NCI-H82 (cell line): ENCODE measurements at regions not wholly inside any gene's neighbourhood (a gene's known extent, or its start where the extent isn't known, plus 50 kb on each side); places are given as distances from the start of the nearest gene placed in this dataset.
"Not testable (repeated sequence)": the region's sequence is repeated elsewhere in the genome, so short reads cannot be mapped to it uniquely, and the experiment has no call there.

ENCODE experiments used
- DNase-seq: peaks from one replicate; lab custom pipeline; 2025; lab: John Stamatoyannopoulos, UW

DNA sequence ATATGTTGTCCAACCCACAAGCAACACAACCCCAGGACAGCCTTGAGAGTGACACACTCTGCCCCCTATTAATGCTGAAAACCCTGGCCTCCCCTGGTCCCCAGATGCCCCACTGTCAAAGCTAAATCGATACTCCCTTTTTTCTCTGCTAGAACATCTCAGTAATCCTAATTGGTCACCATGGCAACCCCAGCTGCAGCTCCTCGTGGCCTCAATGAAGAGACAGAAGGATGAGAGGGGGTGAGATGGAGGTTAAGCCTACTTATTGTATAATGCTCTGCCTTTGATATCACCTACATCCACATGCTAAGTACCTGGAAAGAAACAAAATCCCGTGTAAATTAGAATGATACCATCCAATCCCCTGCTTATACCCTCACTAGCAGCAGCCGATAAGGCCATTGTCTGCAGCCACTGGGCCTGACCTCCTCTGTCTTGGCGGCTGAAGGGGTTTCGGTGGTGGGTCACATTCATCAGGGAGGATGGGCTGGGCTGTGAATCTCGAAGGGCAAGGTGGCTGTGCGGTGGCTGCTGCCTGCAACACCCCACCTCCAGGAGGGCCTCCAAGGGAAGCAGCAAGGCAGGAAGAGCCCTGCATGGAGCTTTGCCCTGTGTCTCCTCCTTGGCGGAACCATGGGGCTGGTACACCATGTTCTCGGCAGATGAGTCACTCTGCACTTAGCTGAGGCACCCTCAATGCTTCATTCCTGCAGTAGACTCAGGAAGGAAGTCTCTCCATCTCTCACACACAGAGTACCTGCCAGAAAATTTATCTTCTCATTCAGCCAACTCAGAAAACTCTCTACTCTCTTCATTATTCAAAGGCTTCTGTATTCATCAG is 399.5 kb downstream of the BUD13 start:
- peak; percentile 99 for DNase-seq

DNA sequence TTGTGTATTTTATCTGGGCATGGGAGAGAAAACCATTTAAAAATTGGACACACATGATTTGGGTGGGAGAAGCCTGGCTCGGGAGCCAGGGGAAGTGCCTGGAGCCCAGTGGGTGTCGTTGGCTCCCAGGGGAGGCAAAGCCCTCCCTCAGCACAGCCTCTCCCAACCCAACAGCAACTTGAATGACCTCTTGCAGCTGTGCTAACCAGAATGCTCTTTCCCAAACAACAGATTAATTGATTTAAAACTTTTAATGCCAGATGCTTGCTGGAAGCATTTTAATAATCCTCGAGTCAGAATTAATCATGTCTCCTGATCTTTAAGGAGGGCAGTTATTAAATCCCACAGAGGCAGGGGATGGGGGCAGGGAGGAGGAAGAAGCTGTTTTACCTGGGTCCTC is 401.6 kb downstream of the BUD13 start:
- peak; percentile 96 for DNase-seq

DNA sequence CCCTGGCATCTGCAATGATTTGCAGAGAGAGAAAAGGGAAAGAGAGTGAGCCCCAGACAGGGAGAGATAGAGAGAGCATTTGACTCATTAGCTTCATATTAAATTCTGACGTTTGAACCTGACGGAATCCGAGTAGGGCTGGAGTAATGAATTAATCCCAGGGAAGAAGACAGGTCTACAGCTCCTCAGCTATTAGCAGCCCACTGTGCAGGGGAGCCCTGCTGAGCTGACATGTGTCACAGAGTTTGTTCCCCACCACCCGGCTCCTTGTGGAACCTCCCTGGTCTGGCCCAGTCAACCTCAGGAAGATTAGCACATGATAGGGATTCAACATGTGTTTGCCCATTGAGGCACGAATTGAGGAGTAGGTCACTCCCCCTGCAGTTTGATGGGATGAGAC is 404.0 kb downstream of the BUD13 start:
- DNase-seq, result no peak

DNA sequence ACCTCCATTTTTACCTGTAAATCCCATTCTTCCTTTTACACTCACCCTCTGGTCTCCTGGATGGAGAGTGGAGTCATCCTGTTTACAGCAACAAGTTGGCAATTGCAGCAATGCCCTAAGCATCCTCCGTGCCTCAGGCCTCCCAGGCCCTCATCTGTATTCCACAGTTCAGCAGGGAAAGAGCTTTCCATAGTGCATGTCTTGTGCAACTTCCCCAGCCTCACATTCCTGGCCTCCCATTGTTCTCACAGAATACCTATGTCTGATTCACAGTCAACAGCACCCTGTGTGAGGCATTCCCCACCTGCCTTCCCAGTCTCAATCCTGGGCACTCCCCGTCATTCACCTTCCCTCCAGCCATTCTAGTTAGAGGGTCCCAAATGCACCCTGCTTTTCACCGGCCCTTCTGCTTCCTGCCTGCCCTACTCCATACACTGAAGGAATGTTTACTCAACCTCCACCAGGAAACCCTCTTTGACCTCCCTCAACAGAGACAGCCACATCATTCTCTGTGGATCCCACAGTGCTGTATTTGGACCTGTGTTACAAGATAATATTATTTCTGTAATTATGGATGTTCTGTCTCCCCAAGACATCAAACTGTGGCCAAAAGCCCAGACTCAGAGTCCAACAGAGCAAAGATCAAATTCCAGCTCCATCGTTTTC is 405.7 kb downstream of the BUD13 start:
- DNase-seq, result no peak

DNA sequence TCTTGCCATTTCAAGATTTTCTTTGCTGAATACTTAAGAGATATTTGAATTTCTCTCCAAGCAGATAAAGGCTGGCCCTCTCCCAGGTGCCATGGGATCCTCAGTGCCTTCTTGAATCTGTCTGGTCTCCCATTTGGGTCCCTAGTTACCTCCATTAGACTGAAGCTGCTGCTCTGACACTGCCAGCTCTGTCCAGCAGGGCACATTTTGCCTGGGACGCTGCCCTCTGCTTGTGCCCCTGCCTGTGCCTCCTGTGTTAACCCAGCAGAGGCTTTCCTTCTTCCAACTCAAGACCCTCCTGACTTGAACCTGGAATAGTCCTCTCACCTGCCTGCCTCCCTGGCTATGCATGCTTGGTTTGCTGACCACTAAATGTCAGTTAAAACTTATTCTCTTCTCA is 406.3 kb downstream of the BUD13 start:
- DNase-seq, result no peak

DNA sequence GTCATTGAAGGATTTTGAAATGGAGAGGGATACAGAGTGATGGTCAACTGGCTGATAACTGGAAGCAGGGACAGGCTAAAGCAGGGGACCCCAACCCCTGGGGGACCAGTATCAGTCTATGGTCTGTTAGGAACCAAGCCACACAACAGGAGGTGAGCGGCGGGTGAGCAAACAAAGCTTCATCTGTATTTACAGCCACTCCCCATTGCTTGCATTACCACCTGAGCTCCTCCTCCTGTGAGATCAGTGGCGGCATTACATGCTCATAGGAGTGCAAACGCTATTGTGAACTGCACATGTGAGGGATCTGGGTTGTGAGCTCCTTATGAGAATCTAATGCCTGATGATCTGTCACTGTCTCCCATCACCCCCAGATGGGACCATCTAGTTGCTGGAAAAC is 407.9 kb downstream of the BUD13 start:
- not testable (repeated sequence) for DNase-seq

DNA sequence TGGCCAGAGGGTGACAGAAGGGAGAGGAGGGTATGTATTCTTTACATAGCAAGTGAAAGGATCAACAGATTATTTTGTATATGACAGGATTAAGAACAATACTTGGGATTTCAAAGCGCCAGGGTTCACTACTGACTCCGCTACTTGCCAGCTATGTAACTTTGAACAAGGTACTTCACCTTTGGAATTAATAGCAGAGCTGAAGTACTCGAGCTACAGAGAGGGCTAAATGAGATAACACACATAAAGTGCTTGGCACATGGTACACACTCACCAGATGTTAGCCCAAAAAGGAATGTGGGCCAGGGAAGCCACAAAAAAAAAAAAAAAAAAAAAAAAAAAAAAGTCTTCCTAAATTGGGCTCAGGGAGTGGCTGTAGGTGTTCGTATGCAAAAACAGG is 408.4 kb downstream of the BUD13 start:
- no peak for DNase-seq

DNA sequence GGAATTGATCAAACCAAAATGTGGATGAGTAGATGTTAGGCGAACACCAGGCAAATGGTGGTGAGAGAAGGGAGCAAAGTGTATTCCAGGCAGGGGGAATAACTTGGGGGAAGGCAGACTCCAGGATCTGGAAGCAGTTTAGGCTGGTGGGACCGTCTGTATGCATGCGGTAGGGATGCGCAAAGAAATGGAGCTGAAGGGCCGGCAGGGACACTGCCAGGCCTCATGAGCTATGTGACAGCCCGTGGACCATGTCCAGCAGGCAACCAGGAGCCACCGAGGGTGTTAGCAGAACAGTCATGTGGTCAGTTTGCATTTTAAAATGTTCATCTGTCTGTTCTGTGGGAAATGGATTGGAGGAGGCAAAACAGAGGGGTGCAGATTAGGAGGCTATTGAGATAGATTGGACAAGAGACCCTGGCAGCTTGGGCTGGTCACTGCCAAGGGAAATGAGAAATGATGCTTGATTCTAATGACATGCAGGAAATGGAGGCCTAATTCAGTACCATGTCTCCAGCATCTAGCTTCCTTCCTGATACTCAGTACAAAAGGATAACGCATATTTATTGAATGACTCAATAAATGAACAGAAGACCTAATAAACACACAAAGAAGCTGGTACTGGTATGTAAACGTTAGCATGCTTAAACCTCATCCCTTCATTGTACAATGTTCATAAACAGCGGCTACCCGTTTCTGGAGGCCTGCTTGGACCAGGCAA is 412.4 kb downstream of the BUD13 start:
- DNase-seq, result no peak

DNA sequence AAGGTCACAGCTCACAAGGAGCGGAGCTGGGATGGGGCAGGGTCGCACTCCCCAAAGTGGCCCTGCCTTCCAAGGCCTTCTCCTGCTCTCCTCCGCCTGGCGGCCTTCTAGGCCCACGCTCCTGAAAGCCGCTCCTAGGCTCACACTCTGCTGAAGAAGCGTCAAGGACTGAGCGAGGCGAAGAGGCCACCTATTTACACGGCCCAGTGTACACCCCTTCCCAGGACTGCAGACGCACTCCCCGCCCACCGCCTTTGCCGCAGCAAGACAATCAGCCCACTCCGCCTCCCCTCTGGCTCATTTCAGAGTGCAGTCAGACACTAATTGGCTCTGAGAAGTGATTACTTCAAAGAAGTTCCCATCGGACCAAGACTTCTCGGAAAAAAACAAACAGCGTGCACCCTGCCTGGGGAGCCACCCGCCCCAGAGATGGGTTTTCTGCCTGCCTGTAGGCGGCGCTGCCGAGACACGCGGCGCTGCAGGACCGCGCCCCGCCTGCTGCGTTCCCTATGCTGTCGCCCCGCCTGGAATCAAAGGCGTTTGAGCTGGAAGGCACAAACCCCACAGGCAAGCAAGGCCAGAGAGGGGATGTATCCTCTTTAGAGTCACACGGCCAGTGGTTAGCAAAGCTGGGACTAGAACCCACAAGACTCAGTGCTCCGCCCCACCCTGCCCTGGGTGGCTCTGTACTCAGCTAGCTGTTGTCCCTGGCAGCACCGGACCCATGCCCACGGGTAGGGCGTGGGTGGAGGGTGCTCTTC is 414.8 kb downstream of the BUD13 start:
- peak; percentile 20 for DNase-seq

DNA sequence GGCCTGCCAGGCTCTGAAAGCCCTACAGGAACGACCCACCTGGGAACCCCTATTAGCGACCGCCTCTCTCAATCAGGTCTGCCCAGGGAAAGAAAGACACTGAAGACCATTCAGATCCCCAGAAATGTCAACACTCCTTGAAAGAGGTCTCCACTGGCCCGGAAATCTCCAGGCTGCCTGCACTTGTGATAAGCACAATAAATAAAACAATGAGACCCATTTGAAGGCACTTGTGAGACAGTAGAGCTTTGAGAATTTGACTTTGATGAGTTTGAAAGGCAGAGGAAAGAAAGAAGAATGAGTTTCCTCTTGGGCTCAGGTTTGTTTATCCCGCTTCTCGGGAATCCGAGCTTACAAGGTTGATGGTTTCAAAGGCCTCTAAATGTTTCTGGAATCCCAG is 416.3 kb downstream of the BUD13 start:
- no peak for DNase-seq

DNA sequence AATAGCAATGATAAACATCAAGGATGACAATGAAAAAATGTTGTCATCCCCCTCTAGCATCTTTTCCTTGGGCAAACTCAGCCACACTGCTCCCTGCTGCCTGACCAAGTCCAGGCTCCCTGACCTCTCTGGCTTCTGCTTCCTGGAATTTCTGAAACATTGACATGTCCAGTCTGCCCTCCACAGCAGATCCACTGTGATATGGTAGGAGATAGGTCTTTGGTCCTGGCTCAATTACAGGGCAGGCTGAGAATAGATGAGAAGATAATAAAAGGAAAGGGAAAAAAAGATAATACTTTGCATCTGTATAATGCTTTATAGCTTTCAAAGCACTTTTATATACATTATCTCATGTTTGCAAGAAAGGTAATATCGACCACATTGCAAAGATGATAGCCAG is 417.7 kb downstream of the BUD13 start:
- no peak for DNase-seq

DNA sequence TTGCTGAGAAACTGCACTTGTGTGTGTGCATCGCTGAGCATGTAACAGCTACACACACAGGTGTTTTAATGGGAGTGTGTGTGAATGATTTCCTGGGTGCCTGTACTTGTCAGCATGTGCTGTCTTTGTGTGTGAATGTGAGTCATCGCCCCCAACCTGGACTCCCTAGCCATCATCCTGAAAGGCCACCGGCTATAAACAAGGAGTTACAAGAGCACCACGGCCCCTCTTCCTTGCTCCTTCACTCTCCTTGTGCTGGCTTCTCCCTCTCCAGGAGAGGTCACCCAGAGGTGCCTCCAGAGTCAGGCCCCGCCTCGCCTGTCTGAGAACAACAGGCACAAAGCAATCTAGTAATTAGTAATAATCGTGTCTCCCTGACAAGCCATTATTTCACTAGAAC is 419.2 kb downstream of the BUD13 start:
- DNase-seq, result no peak

DNA sequence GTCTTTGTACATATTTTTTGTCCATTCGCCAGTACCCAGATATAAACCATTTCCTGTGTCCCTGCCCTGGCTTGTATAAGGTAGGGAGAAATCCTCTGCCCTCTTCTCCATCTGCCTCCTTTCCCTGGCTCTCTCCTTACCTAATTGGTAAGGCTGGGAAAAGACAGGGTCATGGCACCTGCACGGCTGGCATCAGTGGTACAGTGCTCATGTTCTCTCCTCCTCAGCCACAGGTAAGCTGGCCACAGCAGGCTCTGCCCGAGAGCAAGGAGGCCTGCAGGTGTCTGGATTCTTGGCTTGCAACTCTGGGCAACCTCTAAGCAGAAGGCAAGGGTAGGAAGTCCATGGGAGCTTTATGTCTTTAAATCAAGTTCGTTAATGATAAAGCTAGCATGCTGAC is 419.9 kb downstream of the BUD13 start:
- DNase-seq, result no peak

DNA sequence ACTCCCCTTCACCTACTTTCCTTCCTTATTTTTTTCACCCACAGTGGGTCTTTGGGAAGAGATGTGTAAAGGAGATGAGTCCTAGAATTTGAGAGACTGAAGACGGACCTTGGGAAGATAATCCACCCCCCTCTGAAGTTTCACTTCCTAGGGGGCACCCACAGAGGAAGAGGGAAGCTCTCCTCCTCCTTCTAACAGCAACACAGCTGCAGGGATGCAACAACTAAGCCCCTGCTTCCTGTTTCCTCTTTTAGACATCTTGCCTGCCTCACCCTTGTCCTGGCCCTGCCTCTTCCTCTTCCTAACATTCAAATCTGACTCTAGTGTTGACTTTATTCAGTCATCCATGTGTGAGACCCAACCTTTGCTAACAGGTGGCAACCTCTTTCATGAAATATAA is 424.6 kb downstream of the BUD13 start:
- peak; percentile 4 for DNase-seq

DNA sequence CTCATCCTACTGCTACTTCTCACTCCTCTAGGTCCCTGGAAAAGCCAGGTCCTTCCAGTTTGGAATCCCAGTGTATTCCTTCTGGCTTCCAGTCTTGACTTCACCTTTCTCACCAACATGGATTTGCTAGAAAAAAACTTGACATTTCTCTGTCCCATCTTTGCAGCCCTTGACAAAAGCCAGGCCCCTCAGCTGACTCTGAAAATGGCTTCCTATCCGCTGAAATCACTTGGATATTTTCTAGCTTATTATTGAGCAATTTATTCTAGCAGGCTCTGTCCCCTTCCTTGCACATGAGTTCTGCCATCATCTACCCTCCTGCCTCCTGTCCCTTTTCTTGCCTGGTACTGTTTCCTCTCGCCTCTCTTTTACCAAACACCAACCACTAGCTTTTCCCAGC is 427.2 kb downstream of the BUD13 start:
- no peak for DNase-seq

DNA sequence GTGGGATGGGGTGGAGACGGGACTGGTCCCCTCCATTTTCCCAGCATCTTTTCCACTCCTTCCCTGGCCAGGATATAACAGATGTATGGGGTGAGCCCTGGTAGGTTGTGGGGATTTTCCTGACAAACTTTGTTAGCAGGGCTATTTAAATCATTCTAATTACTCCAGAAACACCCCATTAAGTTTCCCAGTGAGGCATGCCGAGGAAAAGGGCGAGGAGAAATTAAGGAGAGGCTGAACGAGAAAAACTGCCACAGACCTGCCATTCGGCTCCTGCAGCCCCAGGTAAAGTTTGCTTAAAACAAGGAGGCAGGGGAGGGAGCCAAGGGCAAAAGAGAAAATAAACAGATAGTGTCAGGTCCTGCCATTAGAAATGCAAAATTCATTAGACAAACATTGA is 428.2 kb downstream of the BUD13 start:
- no peak for DNase-seq

DNA sequence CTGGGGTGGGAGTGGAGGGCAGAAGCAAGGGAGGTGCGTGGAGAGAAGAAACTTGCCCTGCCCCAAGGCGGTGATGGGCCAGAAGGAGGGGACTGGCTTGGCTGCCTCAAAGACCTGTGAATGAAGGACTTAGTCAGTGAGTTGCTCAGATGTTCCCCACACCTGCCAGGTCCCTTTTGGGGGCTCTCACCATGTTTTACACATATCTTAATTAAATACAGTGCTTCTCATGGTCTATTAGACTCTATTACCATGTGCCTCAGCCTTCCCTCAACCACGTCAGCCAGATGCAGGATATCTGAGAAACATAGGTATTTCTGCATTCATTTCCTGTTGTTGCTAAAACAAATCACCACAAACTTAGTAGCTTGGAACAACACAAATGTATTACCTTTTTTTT is 429.5 kb downstream of the BUD13 start:
- DNase-seq, result no peak

DNA sequence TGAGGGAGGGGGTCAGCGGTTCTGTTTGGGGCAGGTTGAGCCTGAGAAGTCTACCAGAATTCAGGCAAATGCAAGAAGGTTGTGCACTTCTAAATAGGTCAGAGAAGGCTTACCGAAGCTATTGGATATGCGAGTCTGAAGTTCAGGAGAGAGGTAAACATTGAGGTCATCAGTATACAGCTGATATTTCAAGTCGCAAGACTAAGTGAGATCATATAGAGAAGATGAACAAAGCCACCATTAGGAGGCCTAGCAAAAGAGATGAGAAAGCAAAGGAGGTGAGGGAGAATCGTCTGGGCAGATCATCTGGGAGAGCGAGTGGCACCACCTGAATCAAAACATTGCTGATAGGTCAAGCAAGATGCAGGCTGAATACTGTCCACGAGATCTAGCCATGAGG is 430.6 kb downstream of the BUD13 start:
- no peak for DNase-seq

DNA sequence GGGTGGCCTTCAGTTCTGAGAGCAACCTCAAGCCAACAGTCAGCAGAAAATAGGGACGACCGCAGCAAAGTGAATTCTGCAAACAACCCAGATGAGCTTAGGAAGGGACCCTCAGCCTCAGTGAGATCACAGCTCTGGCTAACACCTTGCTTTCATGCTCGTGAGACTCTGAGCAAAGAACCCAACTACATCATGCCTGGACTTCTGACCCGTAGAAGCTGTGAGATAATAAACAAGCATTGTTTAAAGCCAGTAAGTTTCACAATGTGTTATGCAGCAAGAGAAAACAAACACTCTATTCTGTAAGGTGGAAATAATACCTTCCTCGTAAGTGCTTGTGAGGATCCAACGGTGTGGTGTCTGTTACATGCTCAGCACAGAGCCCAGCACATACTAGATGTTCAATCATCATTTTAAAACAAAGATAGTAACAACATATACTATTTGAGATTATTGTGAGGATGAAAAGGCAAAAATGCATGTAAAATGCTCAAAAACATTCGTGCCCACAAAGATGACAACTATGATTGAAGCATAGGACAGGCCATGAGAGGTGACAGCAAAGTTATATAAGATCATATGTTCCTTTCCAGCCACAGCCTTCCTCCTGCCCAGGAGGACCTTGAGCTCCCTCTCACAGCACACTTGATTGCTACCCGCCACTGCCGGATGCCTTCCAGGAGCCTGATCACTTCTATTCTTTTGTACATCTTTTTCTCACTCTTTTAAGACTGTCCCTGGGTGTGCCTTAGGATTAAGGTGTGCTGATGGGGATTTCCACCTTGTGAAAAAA is 433.3 kb downstream of the BUD13 start:
- no peak for DNase-seq

DNA sequence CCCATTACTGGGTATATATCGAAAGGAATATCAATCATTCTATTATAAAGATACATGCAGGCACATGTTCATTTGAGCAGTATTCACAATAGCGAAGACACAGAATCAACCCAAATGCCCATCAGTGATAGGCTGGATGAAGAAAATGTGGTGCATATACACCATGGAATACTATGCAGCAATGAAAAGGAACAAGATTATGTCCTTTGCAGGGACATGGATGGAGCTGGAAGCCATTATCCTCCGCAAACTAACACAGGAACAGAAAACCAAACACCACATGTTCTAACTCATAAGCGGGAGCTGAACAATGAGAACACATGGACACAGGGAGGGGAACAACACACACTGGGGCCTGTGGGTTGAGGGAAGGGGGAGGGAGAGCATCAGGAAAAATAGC is 434.3 kb downstream of the BUD13 start:
- not testable (repeated sequence) for DNase-seq

DNA sequence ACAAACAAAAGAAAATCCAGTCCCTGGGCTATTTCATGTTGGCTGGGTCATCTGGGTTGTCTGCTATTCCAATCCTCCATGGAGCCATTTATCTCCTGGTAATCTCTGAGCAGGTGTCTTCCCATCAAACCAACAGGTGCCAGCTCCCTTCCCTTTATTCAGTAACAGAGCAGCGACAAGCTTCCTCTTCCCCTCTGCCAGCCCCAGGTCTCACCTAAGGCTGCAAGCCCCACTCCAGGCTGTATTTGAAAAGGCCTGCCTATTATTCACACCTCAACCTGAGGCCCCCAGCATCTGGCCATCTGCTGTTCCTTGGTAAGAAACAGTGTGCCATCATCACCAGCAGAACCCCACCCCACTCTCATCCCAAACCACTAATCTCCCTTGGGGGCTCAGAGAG is 436.2 kb downstream of the BUD13 start:
- DNase-seq, result peak; percentile 83

DNA sequence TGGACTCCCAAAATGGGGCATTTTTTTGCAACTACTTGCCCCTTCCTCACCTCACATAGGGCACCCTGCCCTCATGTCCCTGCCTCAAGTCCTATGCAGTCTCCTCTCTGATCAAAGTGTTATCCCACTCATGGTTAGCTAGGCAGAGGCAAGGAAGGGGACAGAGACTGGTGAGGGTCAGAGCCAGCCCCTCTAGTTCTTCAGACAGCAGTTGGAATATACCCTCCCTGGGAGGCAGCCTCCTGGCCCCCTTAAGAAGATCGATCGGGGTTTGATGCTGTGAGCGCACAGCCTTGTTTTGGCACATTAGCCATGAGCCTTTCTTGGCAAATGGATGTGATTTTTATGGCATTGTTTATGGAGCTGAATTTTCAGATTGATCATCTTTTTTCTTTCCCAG is 436.9 kb downstream of the BUD13 start:
- DNase-seq, result no peak
